Left cardiac atrium (tissue), 4 donors: ENCODE measurements at regions not wholly inside any gene's neighbourhood (a gene's known extent, or its start where the extent isn't known, plus 50 kb on each side); places are given as distances from the start of the nearest gene placed in this dataset.
"Not testable (repeated sequence)": the region's sequence is repeated elsewhere in the genome, so short reads cannot be mapped to it uniquely, and the experiment has no call there.

Experiments used
- ATAC-seq, 2 donors: fragments of 200-7000 bp; cut with Tn5 transposase; one replicate each; pipeline ENCODE4 v1.9.1; 2020; ENCODE audit warnings: mild to moderate bottlenecking in 2 of 2, moderate library complexity in 2 of 2
- DNase-seq: peaks from one replicate; pipeline ENCODE4 v3.0.0-alpha.2; 2020
- intact Hi-C, 2 donors: fragments of 100-400 bp; cut with DNase I; formaldehyde crosslinking; loops; one replicate each; pipeline versions ENCODE4 v1.14.1 to v1.15.1; 2022 to 2023
- donor health status: DM: no; HTN: yes; CAD: no.
- donor health status: DM: no; HTN: yes; CAD: no; lungs with severe emphysema.
- donor health status: DM: yes; HTN: yes; CAD: no.
- donor health status: Dilated cardiomyopathy.

DNA sequence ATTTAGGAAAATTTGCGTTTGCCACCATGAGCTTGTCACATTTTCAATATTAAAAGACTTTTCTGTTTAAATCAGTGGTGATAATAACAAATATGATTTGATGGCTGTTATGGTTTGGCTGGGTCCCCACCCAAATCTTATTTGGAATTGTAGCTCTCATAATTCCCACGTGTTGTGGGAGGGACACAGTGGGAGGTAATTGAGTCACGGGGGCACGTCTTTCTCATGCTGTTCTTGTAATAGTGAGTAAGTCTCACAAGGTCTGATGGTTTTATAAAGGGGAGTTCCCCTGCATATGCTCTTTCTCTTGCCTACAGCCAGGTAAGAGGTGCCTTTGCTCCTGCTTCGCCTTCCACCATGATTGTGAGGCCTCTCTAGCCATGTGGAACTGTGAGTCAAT lies 83.4 kb upstream of the RGPD4 start:
- DNase-seq (no peak), ATAC-seq (no peak)
- intact Hi-C loops, result no loop called here

DNA sequence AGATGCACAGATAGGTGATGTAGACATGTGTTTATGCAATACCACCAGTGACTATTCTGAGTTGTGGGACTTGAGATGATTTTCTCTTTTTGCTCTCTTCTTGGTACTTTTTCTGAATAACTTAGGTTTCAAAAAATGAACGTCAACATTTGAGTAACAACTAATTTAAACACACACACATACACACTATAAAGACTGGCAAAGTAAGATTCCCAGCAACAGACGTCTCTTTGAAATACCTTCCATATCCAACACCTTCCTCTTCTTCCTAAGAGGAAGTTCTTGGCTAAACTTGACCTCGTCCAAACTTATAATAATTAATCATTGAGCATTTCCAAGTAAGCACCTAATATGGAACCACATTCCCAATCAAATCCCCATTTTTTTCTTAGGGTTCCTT lies 81.6 kb upstream of the RGPD4 start:
- DNase-seq (no peak), ATAC-seq (no peak)
- intact Hi-C loops, result no loop called here

DNA sequence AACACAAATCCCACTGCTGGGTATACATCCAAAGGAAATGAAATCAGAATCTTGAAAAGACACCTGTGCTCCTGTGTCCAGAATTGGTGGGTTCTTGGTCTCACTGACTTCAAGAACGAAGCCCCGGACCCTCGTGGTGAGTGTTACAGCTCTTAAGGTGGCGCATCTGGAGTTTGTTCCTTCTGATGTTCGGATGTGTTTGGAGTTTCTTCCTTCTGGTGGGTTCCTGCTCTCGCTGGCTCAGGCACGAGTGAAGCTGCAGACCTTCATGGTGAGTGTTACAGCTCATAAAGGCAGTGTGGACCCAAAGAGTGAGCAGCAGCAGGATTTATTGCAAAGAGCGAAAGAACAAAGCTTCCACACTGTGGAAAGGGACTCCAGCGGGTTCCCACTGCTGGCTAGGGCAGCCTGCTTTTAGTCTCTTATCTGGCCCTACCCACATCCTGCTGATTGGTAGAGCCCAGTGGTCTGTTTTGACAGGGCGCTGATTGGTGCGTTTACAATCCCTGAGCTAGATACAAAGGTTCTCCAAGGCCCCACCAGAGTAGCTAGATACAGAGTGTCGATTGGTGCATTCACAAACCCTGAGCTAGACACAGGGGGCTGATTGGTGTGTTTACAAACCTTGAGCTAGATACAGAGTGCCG lies 80.0 kb upstream of the RGPD4 start:
- ATAC-seq, DNase-seq, intact Hi-C loops: not testable (repeated sequence)

DNA sequence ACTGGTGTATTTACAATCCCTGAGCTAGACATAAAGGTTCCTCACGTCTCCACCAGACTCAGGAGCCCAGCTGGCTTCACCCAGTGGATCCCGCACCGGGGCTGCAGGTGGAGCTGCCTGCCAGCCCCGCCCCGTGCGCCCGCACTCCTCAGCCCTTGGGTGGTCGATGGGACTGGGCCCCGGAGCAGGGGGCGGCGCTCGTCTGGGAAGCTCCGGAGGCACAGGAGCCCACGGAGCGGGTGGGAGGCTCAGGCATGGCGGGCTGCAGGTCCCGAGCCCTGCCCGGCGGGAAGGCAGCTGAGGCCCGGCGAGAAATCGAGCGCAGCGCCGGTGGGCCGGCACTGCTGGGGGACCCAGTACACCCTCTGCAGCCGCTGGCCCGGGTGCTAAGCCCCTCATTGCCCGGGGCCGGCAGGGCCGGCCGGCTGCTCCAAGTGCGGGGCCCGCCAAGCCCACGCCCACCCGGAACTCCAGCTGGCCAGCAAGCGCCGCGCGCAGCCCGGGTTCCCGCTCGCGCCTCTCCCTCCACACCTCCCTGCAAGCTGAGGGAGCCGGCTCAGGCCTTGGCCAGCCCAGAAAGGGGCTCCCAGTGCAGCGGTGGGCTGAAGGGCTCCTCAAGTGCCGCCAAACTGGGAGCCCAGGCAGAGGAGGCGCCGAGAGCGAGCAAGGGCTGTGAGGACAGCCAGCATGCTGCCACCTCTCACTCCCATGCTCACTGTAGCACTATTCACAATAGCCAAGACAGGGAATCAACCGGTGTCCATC lies 79.3 kb upstream of the RGPD4 start:
- ATAC-seq, intact Hi-C loops, DNase-seq: not testable (repeated sequence)

DNA sequence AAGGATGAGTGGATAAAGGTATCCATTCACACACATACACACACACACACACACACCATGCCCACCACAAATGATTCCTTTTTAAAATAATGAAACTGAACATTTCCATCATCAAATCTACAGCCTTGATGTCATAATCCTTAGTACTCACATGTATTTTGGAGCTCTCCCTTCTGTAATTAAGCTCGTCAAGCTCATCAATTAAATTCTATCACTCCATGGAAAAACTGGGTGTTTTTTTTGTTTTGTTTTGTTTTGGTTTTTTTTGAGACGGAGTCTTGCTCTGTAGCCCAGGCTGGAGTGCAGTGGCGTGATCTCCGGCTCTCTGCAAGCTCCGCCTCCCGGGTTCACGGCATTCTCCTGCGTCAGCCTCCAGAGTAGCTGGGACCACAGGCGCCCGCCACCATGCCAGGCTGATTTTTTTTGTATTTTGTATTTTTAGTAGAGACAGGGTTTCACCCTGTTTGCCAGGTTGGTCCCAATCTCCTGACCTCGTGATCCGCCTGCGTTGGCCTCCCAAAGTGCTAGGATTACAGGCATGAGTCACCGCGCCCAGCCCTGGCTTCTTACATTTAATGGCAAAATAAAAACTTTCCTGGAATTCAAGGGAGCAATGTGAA lies 78.6 kb upstream of the RGPD4 start:
- intact Hi-C loops, result no loop called here
- ATAC-seq (no peak), DNase-seq (no peak)

DNA sequence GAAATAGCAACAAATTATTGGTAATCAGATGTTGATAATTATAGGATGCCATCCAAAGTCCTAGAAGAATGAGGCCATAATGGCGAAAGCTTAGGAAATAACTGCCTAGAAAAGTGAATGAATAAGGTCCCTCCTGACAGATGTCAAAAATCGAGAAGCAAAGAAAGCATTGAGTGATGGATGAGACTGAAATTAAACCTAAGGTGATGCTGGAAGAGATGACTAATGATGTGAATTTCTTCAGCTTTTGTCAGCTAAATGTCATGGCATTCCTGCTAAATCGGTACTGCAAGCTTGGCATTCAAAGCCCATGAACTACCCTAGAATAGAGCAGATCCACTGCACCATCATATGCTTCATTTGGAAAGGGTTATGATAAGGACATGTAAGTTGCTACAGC lies 74.8 kb upstream of the RGPD4 start:
- DNase-seq, result no peak
- intact Hi-C loops, result no loop called here
- no peak for ATAC-seq

DNA sequence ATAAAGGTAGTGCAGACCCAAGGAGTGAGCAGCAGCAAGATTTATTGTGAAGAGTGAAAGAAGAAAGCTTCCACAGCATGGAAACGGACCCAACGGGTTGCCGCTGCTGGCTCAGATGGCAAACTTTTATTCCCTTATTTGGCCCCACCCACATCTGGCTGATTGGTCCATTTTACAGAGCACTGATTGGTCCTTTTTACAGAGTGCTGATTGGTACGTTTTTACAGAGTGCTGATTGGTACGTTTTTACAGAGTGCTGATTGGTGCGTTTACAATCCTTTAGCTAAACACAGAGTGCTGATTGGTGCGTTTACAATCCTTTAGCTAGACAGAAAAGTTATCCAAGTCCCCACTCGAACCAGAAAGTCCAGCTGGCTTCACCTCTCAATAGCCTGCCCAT lies 72.9 kb upstream of the RGPD4 start:
- intact Hi-C loops, ATAC-seq, DNase-seq: not testable (repeated sequence)

DNA sequence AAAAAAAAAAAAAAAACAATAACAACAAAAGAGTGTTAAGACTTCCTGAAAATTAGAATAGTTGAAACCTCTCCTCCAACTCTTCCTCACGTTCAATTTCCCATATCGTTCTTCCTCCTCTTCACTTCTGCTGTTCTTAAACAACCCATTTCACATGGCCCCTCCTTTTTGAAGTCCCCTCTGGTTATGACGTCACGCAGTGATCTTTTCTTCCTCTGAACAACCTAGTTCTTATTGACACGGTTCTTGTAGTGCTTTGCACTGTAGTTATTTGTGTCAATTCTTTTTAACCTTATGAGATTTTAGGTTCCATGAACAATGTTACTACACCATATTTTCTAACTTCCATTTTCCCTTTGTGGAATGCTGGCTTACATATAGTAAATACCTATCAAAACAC lies 69.5 kb upstream of the RGPD4 start:
- no peak for DNase-seq
- ATAC-seq, result no peak
- intact Hi-C loops, result no loop called here

DNA sequence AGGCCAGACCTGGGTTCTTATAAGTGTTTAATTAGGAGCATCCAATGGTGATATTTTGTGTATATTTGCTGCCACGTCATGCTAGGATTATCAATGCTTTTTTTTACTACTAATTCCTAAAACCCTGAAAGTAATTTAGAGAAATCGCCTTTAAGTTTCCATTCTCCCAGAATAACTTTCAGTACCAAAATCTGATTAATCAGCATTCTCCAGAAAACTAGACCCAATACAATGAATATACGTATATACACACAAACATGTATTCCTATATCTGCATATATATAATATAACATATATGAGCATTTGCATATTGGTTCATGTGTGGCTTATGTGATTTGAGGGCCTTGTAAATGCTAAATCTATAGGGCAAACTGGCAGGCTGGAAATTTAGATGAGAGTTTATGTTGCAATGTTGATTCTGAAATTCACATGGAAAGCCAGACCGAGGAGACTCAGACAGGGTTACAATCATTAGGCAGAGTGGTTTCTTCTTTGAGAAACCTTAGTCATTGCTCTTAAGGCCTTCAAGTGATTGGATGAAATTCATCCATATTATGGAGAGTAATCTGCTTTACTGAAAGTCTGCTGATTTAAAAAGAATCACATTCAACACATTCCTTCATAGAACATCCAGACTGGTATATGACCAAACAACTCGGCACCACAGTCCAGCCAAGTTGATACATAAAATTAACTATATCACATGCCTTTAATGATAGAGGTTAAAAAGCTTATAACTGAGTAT lies 65.9 kb upstream of the RGPD4 start:
- DNase-seq (no peak), ATAC-seq (no peak)
- intact Hi-C loops, result no loop called here

DNA sequence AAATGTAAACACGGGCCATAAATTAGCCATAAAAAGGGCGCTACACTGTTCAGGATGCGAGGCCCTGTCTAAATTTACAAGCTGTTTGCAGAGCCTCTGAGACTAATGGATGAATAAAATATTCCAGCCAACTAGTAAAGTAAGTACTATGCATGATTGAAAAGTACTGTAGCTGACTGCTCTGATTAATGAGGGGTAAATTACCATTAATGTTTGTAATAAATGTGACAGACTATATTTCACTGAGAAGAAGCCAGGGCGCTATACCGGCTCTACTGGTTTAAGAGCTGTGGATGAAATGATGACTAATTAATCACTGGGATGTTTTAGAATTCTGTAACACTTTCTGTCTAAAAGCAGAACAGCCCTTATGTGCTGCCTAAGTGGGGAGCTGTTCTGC lies 54.3 kb upstream of the RGPD4 start:
- intact Hi-C loops, result no loop called here
- ATAC-seq (no peak), DNase-seq (no peak)

DNA sequence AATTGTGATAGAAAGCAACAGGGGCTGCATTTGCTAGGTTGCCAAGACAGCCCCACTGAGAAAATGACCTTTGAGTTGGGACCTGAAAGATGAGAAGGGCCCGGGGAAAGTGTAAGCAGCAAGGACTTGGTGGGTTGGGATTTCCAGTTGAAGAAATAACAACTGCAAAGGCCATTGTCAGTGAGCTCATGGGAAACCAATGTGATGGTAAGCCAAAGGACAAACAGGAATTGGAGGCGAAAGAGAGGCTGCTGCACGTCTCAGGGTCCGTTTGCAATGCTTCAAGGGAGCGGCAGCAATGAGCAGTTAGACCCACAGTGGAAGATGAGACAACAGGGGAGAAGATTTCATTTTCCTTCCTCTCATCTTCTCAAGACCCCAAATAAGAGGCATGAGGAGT lies 51.5 kb upstream of the RGPD4 start:
- ATAC-seq (no peak), DNase-seq (no peak)
- intact Hi-C loops, result no loop called here

DNA sequence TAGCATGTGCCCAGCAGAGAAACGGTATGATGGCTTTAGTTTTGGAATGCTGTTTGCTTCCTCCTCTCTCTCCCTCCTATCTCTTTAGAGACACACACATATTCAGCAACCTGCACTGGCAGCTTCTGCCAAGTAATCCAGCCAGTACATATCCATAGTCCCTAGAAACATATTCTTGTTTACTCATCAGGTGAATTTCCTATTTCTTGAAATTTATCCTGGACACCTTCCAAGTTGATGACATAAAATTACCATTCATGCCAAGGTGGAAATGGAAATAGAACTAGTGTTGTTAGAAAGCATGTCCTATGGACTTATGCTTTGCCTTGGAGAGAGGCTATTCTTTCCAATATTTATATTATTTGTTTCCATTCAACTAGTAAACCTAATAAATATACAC lies 50.9 kb upstream of the RGPD4 start:
- ATAC-seq (no peak), DNase-seq (no peak)
- intact Hi-C loops, result no loop called here

DNA sequence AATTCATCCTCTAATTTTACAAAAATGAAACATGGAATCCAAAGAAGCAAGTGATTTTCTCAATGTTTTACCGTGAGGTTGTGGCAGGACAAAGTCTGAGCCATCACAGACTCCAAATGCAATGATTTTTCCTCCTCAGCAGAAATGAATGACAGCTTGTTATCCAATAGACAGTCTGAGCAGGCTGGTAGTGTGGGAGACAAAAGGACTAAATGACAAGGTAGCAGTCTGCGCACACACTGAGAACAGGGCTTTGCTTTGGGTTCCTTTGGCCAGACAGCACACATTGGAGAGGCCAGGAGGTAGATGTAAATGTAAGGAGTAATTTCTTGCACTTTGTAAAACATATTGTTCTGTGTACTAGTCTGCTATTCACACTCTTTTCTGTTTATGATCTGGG lies 50.3 kb upstream of the RGPD4 start:
- intact Hi-C loops, result no loop called here
- ATAC-seq, result no peak

More for the DNA sequence above, 50.3 kb upstream of the RGPD4 start:
- DNase-seq, result no peak
